Transverse colon (tissue), 4 donors: ENCODE measurements at regions not wholly inside any gene's neighbourhood (a gene's known extent, or its start where the extent isn't known, plus 50 kb on each side); places are given as distances from the start of the nearest gene placed in this dataset.

ENCODE experiments used
- DNase-seq: peaks from one replicate; pipeline ENCODE4 v3.0.0-alpha.2; 2019
- H3K27ac ChIP-seq, 4 donors: fragments of 200-600 bp; sonication (generic); 2 replicates each; pipeline ENCODE4 v1.5.1; 2016 to 2018; ENCODE audit warnings: inconsistent platforms in 4 of 4
- H3K27me3 ChIP-seq: fragments of 200-600 bp; sonication (generic); 2 replicates; pipeline ENCODE4 v1.5.1; 2017; ENCODE audit warnings: inconsistent platforms
- H3K36me3 ChIP-seq, 4 donors: fragments of 200-600 bp; sonication (generic); 2 replicates each; pipeline ENCODE4 v1.5.1; 2017 to 2019; ENCODE audit warnings: inconsistent platforms in 4 of 4
- H3K4me1 ChIP-seq, 4 donors: fragments of 200-600 bp; sonication (generic); 2 replicates each; pipeline ENCODE4 v1.5.1; 2017 to 2020; ENCODE audit warnings: inconsistent platforms in 4 of 4
- H3K4me3 ChIP-seq, 4 donors: fragments of 200-600 bp; sonication (generic); 1 replicate in 1 of 4; 2 replicates in 3 of 4; pipeline versions ENCODE4 v1.5.1 to v1.6.1; 2017 to 2019; ENCODE audit warnings: inconsistent platforms in 4 of 4
- H3K9me3 ChIP-seq, 2 donors: fragments of 200-600 bp; sonication (generic); 2 replicates each; pipeline ENCODE4 v1.5.1; 2017 to 2019; ENCODE audit warnings: inconsistent platforms in 2 of 2
- CTCF ChIP-seq, 5 experiments: fragments of 200-600 bp in 3 of 5; fragments of 450-650 bp in 2 of 5; sonication (generic) in 3 of 5; IDR thresholded peaks; 1 replicate in 2 of 5; 2 replicates in 3 of 5; pipeline ENCODE4 v1.5.1; 2016 to 2017; ENCODE audit warnings: antibody characterized with exemption in 5 of 5, inconsistent platforms in 3 of 5, mild to moderate bottlenecking in 2 of 5, moderate library complexity in 1 of 5
- EP300 ChIP-seq: sonication (generic); formaldehyde crosslinking; IDR thresholded peaks from one replicate; pipeline ENCODE4 v1.6.1; 2017; ENCODE audit warnings: antibody characterized with exemption, low read depth
- POLR2A ChIP-seq: fragments of 450-650 bp; IDR thresholded peaks from one replicate; pipeline ENCODE4 v1.6.1; 2016; ENCODE audit warnings: antibody characterized with exemption, mild to moderate bottlenecking, moderate library complexity
- POLR2AphosphoS5 ChIP-seq, 3 donors: sonication (generic); formaldehyde crosslinking; IDR thresholded peaks; one replicate each; pipeline ENCODE4 v1.6.1; 2016; ENCODE audit warnings: antibody characterized with exemption in 3 of 3
- WGBS, 2 donors: methylation state at CpG; one replicate each; pipeline ENCODE4 v1.1.5; 2018; ENCODE audit warnings: low coverage in 1 of 2; 5-methylcytosine and 5-hydroxymethylcytosine counted together
- in situ Hi-C, 4 donors: fragments of 200-750 bp; cut with MboI; loops; one replicate each; pipeline versions ENCODE4 v1.15.0 to v1.15.1; 2017; ENCODE audit warnings: low sequenced_read_pairs in 3 of 4, low pct_ligation_motif_present in 1 of 4, low pct_unique_long_range_greater_than_20kb in 1 of 4
- intact Hi-C: fragments of 100-400 bp; cut with DNase I; formaldehyde crosslinking; loops from one replicate; pipeline ENCODE4 v1.15.1; 2023; ENCODE audit warnings: low total_unique reads

- H3K27me3 ChIP-seq: no peaks in the 10 kb centered on the region
- no peak for TF ChIP-seq EP300
- no peak for TF ChIP-seq POLR2AphosphoS5 (IDR thresholded peaks at IDR 0.05)
- TF ChIP-seq CTCF (IDR thresholded peaks at IDR 0.05): no peak
- TF ChIP-seq POLR2A: no peak
- intact Hi-C loops: no loop called here
- H3K4me3 ChIP-seq: no peak overlapping the region
- no peak overlapping the region for H3K27ac ChIP-seq
- 29 to 41% methylated on average over 2 of the region's 2 CpGs for WGBS, 2 donors
- H3K4me1 ChIP-seq: no peaks in the 10 kb centered on the region
- no peak for DNase-seq
- in situ Hi-C loops: no loop called here
- no peaks in the 10 kb centered on the region for H3K9me3 ChIP-seq
- H3K36me3 ChIP-seq: no peaks in the 10 kb centered on the region
These were observed 76.2 kb upstream of the SLC1A3 start for GRCh38 chr5:36530215-36530614.

GRCh38 chr5:36531401-36531800, 75.0 kb upstream of the SLC1A3 start:
- DNase-seq: no peak
- H3K9me3 ChIP-seq: no peaks in the 10 kb centered on the region
- no peaks in the 10 kb centered on the region for H3K27me3 ChIP-seq
- in situ Hi-C loops: no loop called here
- no peak for TF ChIP-seq EP300
- no peak for TF ChIP-seq CTCF (IDR thresholded peaks at IDR 0.05)
- no peak for TF ChIP-seq POLR2A
- no peak for TF ChIP-seq POLR2AphosphoS5 (IDR thresholded peaks at IDR 0.05)
- intact Hi-C loops: no loop called here
- H3K36me3 ChIP-seq: no peaks in the 10 kb centered on the region
- WGBS, 2 donors: 83% methylated on average over 1 of the region's 1 CpG; no CpG with 5 or more reads in 1 of the 2 donors
- no peaks in the 10 kb centered on the region for H3K4me1 ChIP-seq
- H3K4me3 ChIP-seq: no peak overlapping the region
- no peak overlapping the region for H3K27ac ChIP-seq

GRCh38 chr5:36535378-36535777, 71.0 kb upstream of the SLC1A3 start:
- TF ChIP-seq CTCF (IDR thresholded peaks at IDR 0.05) (no peak), EP300 (no peak), POLR2A (no peak), POLR2AphosphoS5 (IDR thresholded peaks at IDR 0.05) (no peak)
- Histone ChIP-seq H3K9me3 (no peaks in the 10 kb centered on the region), H3K4me3 (no peak overlapping the region), H3K27ac (no peak overlapping the region), H3K4me1 (no peaks in the 10 kb centered on the region), H3K27me3 (no peaks in the 10 kb centered on the region), H3K36me3 (no peaks in the 10 kb centered on the region)
- WGBS, 2 donors: 84 to 100% methylated on average over 1 to 5 of the region's 5 CpGs
- intact Hi-C loops (no loop called here), in situ Hi-C loops (no loop called here)
- DNase-seq: no peak

GRCh38 chr5:36535859-36536615, 70.4 kb upstream of the SLC1A3 start:
- Histone ChIP-seq H3K4me3 (no peak overlapping the region), H3K27ac (no peak overlapping the region), H3K36me3 (no peaks in the 10 kb centered on the region), H3K27me3 (no peaks in the 10 kb centered on the region), H3K4me1 (no peaks in the 10 kb centered on the region), H3K9me3 (no peaks in the 10 kb centered on the region)
- WGBS, 2 donors: 70% methylated on average over 4 of the region's 4 CpGs; no CpG with 5 or more reads in 1 of the 2 donors
- in situ Hi-C loops (no loop called here), intact Hi-C loops (no loop called here)
- no peak for DNase-seq
- no peak for TF ChIP-seq POLR2AphosphoS5 (IDR thresholded peaks at IDR 0.05)
- no peak for TF ChIP-seq EP300
- no peak for TF ChIP-seq POLR2A
- no peak for TF ChIP-seq CTCF (IDR thresholded peaks at IDR 0.05)
